ENCODE measurements at regions not wholly inside any gene's neighbourhood (a gene's known extent, or its start where the extent isn't known, plus 50 kb on each side); places are given as distances from the start of the nearest gene placed in this dataset.

- TF ChIP-seq EZH2 (IDR thresholded peaks at IDR 0.05; ENCODE audit: borderline replicate concordance) (no peak), CTCF (IDR thresholded peaks at IDR 0.05; ENCODE audit: poor library complexity) (no peak), EZH2phosphoT487 (IDR thresholded peaks at IDR 0.05; ENCODE audit: low read depth, severe bottlenecking, unreplicated experiment) (no peak)
- peaks cover 8% of the 10 kb centered on the region for H3K4me1 ChIP-seq (ENCODE audit: insufficient read depth)
- H2AFZ ChIP-seq: no peak overlapping the region
- no peak for DNase-seq (ENCODE audit: low spot score)
- no peak overlapping the region for H3K4me3 ChIP-seq
- no peaks in the 10 kb centered on the region for H3K9me2 ChIP-seq (replicated peaks; ENCODE audit: insufficient read depth)
- WGBS (ENCODE audit: low lambda C conversion rate, missing lambda C conversion rate): 66% methylated on average over 8 of the region's 8 CpGs
- no peaks in the 10 kb centered on the region for H3K36me3 ChIP-seq (replicated peaks; ENCODE audit: insufficient read depth, low read depth)
- no peaks in the 10 kb centered on the region for H3K79me2 ChIP-seq
- no peak overlapping the region for H3K27ac ChIP-seq
- no peaks in the 10 kb centered on the region for H4K20me1 ChIP-seq (ENCODE audit: insufficient read depth, poor library complexity, severe bottlenecking)
- no peaks in the 10 kb centered on the region for H3K9me3 ChIP-seq (ENCODE audit: low read depth)
- no peaks in the 10 kb centered on the region for H3K27me3 ChIP-seq
- H3K4me2 ChIP-seq: no peak overlapping the region
Measured at GRCh38 chr14:98714626-98715425, 557.2 kb downstream of the BCL11B start.

- WGBS (ENCODE audit: low lambda C conversion rate, missing lambda C conversion rate): 91% methylated on average over 7 of the region's 7 CpGs
Measured at GRCh38 chr14:98716133-98716532, 555.9 kb downstream of the BCL11B start.

GRCh38 chr14:98721061-98721460 lies 550.9 kb downstream of the BCL11B start:
- Histone ChIP-seq H4K20me1 (ENCODE audit: insufficient read depth, poor library complexity, severe bottlenecking) (no peaks in the 10 kb centered on the region), H3K27me3 (no peaks in the 10 kb centered on the region), H2AFZ (no peak overlapping the region), H3K4me1 (ENCODE audit: insufficient read depth) (peaks cover 15% of the 10 kb centered on the region), H3K27ac (no peak overlapping the region), H3K4me2 (no peak overlapping the region), H3K36me3 (replicated peaks; ENCODE audit: insufficient read depth, low read depth) (no peaks in the 10 kb centered on the region), H3K4me3 (no peak overlapping the region), H3K9me2 (replicated peaks; ENCODE audit: insufficient read depth) (no peaks in the 10 kb centered on the region), H3K79me2 (no peaks in the 10 kb centered on the region), H3K9me3 (ENCODE audit: low read depth) (no peaks in the 10 kb centered on the region)
- 93% methylated on average over 1 of the region's 1 CpG for WGBS (ENCODE audit: low lambda C conversion rate, missing lambda C conversion rate)
- no peak for DNase-seq (ENCODE audit: low spot score)
- TF ChIP-seq CTCF (IDR thresholded peaks at IDR 0.05; ENCODE audit: poor library complexity) (no peak), EZH2 (IDR thresholded peaks at IDR 0.05; ENCODE audit: borderline replicate concordance) (no peak), EZH2phosphoT487 (IDR thresholded peaks at IDR 0.05; ENCODE audit: low read depth, severe bottlenecking, unreplicated experiment) (no peak)

More at GRCh38 chr14:98716133-98716532, 555.9 kb downstream of the BCL11B start:
- no peaks in the 10 kb centered on the region for H4K20me1 ChIP-seq (ENCODE audit: insufficient read depth, poor library complexity, severe bottlenecking)
- H2AFZ ChIP-seq: no peak overlapping the region
- no peak for DNase-seq (ENCODE audit: low spot score)
- peaks cover 8% of the 10 kb centered on the region for H3K4me1 ChIP-seq (ENCODE audit: insufficient read depth)
- H3K4me3 ChIP-seq: no peak overlapping the region
- H3K27ac ChIP-seq: no peak overlapping the region
- H3K9me3 ChIP-seq (ENCODE audit: low read depth): no peaks in the 10 kb centered on the region
- H3K79me2 ChIP-seq: no peaks in the 10 kb centered on the region
- H3K9me2 ChIP-seq (replicated peaks; ENCODE audit: insufficient read depth): no peaks in the 10 kb centered on the region
- TF ChIP-seq EZH2phosphoT487 (IDR thresholded peaks at IDR 0.05; ENCODE audit: low read depth, severe bottlenecking, unreplicated experiment): no peak
- TF ChIP-seq EZH2 (IDR thresholded peaks at IDR 0.05; ENCODE audit: borderline replicate concordance): no peak
- TF ChIP-seq CTCF (IDR thresholded peaks at IDR 0.05; ENCODE audit: poor library complexity): no peak
- H3K36me3 ChIP-seq (replicated peaks; ENCODE audit: insufficient read depth, low read depth): no peaks in the 10 kb centered on the region
- H3K4me2 ChIP-seq: no peak overlapping the region
- no peaks in the 10 kb centered on the region for H3K27me3 ChIP-seq
